K562 (cell line): ENCODE measurements at regions not wholly inside any gene's neighbourhood (a gene's known extent, or its start where the extent isn't known, plus 50 kb on each side); places are given as distances from the start of the nearest gene placed in this dataset.

Source experiments
- ATAC-seq: fragments of 200-7000 bp; cut with Tn5 transposase; 3 replicates; pipeline ENCODE4 v1.9.1; 2020; ENCODE audit warnings: moderate library complexity
- BruUV-seq: library from RNA; stranded (reverse); fragments of 400-500 nt; replicated peaks from 2 replicates; lab custom pipeline; 2021; lab: Mats Ljungman, UMichigan
- CTCF ChIA-PET: fragments of 300-600 bp; formaldehyde crosslinking; extraction: SDS; loops from one replicate; lab custom pipeline; 2021; ENCODE audit warnings: low intra/inter-chr PET ratio; lab: Yijun Ruan, JAX
- POLR2A ChIA-PET: fragments of 300-600, 350-650 bp; sonication (Branson Sonifier 250); formaldehyde crosslinking; extraction: SDS; loops from one replicate; lab custom pipeline; 2021; ENCODE audit warnings: antibody characterized with exemption, inconsistent platforms; lab: Yijun Ruan, JAX
- DNase-seq, 4 experiments: peaks; one replicate each; pipeline versions ENCODE4 v3.0.0 to v3.0.0-alpha.2; 2011 to 2018; ENCODE audit warnings: low spot score in 3 of 4, mixed read lengths in 3 of 4; ENCODE audit errors: extremely low read depth in 1 of 4
- FAIRE-seq: peaks from 2 replicates; lab custom pipeline; 2011; peaks lifted over from hg19 to GRCh38; lab: Jason Lieb, UNC
- H2AFZ ChIP-seq: 2 replicates; pipeline ENCODE4 v1.6.0; 2011; ENCODE audit warnings: low read depth, low read length, control low read depth, inconsistent platforms
- H3K27ac ChIP-seq: fragments of 200-600 bp; 3 replicates; pipeline ENCODE4 v1.8.0; 2011; ENCODE audit warnings: low read depth, mild to moderate bottlenecking, control low read depth, inconsistent platforms, low read length, moderate library complexity, mixed read lengths; ENCODE audit errors: extremely low read depth
- H3K27me3 ChIP-seq, 2 experiments: fragments of 300-600 bp in 1 of 2; 2 replicates in 1 of 2; 3 replicates in 1 of 2; pipeline versions ENCODE4 v1.6.0 to v1.8.0; 2011; ENCODE audit warnings: inconsistent platforms in 2 of 2, low read length in 2 of 2, mild to moderate bottlenecking in 1 of 2, mixed read lengths in 1 of 2, moderate library complexity in 1 of 2; ENCODE audit not compliant: control insufficient read depth in 2 of 2, insufficient read depth in 2 of 2
- H3K36me3 ChIP-seq: fragments of 300-600 bp; 3 replicates; pipeline ENCODE4 v1.8.0; 2011; ENCODE audit warnings: mild to moderate bottlenecking, low read length, inconsistent platforms; ENCODE audit not compliant: control insufficient read depth, insufficient read depth
- H3K4me1 ChIP-seq, 2 experiments: fragments of 200-600 bp in 1 of 2; replicated peaks in 1 of 2; 2 replicates in 1 of 2; 3 replicates in 1 of 2; pipeline versions ENCODE4 v1.5.1 to v1.8.0; 2011; ENCODE audit warnings: inconsistent platforms in 2 of 2, low read length in 2 of 2, mild to moderate bottlenecking in 1 of 2, mixed read lengths in 1 of 2, moderate library complexity in 1 of 2; ENCODE audit not compliant: control insufficient read depth in 2 of 2, insufficient read depth in 2 of 2
- H3K4me2 ChIP-seq: 2 replicates; pipeline ENCODE4 v1.6.1; 2011; ENCODE audit warnings: low read length, control low read depth, inconsistent platforms, mixed read lengths; ENCODE audit not compliant: insufficient read depth
- H3K4me3 ChIP-seq: fragments of 200-600 bp; sonication (generic), shearing (Covaris generic); 2 replicates; pipeline ENCODE4 v1.5.1; 2016; ENCODE audit warnings: control low read depth, inconsistent platforms
- H3K79me2 ChIP-seq: fragments of 200-600 bp; 3 replicates; pipeline ENCODE4 v1.8.0; 2011; ENCODE audit warnings: low read length, inconsistent platforms; ENCODE audit not compliant: control insufficient read depth, insufficient read depth
- H3K9ac ChIP-seq, 2 experiments: 2 replicates each; pipeline versions ENCODE4 v1.6.0 to v1.6.1; 2011; ENCODE audit warnings: low read depth in 2 of 2, low read length in 2 of 2, control low read depth in 1 of 2, inconsistent platforms in 1 of 2, mild to moderate bottlenecking in 1 of 2, mixed read lengths in 1 of 2; ENCODE audit not compliant: insufficient read depth in 1 of 2
- H3K9me1 ChIP-seq: one replicate; pipeline ENCODE4 v1.6.0; 2011; ENCODE audit warnings: inconsistent platforms, mild to moderate bottlenecking, low read length, moderate library complexity; ENCODE audit not compliant: control insufficient read depth, insufficient read depth
- H3K9me3 ChIP-seq: replicated peaks from 2 replicates; pipeline ENCODE4 v1.5.1; 2011; ENCODE audit warnings: low read depth, low read length, inconsistent platforms; ENCODE audit not compliant: control insufficient read depth, insufficient read depth
- H4K20me1 ChIP-seq: replicated peaks from 2 replicates; pipeline ENCODE4 v1.6.1; 2011; ENCODE audit warnings: low read length, inconsistent platforms, mixed read lengths; ENCODE audit not compliant: control insufficient read depth, insufficient read depth
- BCLAF1 ChIP-seq, 2 experiments: fragments of 450-650 bp in 1 of 2; IDR thresholded peaks; 2 replicates each; pipeline ENCODE4 v1.6.1; 2011 to 2017; ENCODE audit warnings: low read depth in 2 of 2, antibody characterized with exemption in 1 of 2, borderline replicate concordance in 1 of 2, low read length in 1 of 2, mild to moderate bottlenecking in 1 of 2, mixed read lengths in 1 of 2; ENCODE audit not compliant: control insufficient read depth in 1 of 2
- CHD4 ChIP-seq: fragments of 200-600 bp; sonication (generic); IDR thresholded peaks from 3 replicates; pipeline ENCODE4 v1.6.1; 2012; ENCODE audit warnings: low read depth, mild to moderate bottlenecking, mixed read lengths, low read length, inconsistent platforms; ENCODE audit not compliant: insufficient read depth, insufficient replicate concordance, poor library complexity, severe bottlenecking
- NR3C1 ChIP-seq: sonication (generic); formaldehyde crosslinking; IDR thresholded peaks from 2 replicates; pipeline ENCODE4 v1.8.1; 2022; ENCODE audit warnings: missing genetic modification reagents
- SMAD3 ChIP-seq: fragments of 450-650 bp; formaldehyde crosslinking; conservative IDR thresholded peaks from 2 replicates; pipeline ENCODE4 v1.4.0; 2020; ENCODE audit warnings: mild to moderate bottlenecking
- SNRNP70 ChIP-seq: fragments of 200-400 bp; formaldehyde crosslinking; optimal IDR thresholded peaks from 2 replicates; pipeline ENCODE3; 2017; ENCODE audit warnings: low read depth, low read length
- TAF1 ChIP-seq: IDR thresholded peaks from 2 replicates; pipeline ENCODE4 v1.6.1; 2011; ENCODE audit warnings: mild to moderate bottlenecking, low read length, moderate library complexity; ENCODE audit not compliant: insufficient read depth, control insufficient read depth, severe bottlenecking; ENCODE audit errors: extremely low read depth
- ZNF134 ChIP-seq: fragments of 250-450 bp; sonication (Bioruptor Pico); conservative IDR thresholded peaks from 2 replicates; pipeline ENCODE4 v1.4.0; 2020
- ZNF165 ChIP-seq: fragments of 250-450 bp; sonication (Bioruptor Pico); IDR thresholded peaks from 2 replicates; pipeline ENCODE4 v1.4.0; 2020; ENCODE audit warnings: borderline replicate concordance
- ZNF282 ChIP-seq: sonication (generic); formaldehyde crosslinking; IDR thresholded peaks from 2 replicates; pipeline ENCODE4 v1.8.1; 2023; ENCODE audit warnings: missing genetic modification reagents
- ZNF507 ChIP-seq: conservative IDR thresholded peaks from 2 replicates; pipeline ENCODE4 v1.6.1; 2017; ENCODE audit warnings: missing genetic modification characterization, missing compliant biosample characterization
- ZNF551 ChIP-seq: fragments of 250-450 bp; sonication (Bioruptor Pico); IDR thresholded peaks from 2 replicates; pipeline ENCODE4 v1.5.0; 2021; ENCODE audit warnings: mild to moderate bottlenecking, moderate library complexity
- WGBS: fragments of 100-300 bp; shearing (Covaris generic); methylation state at CpG from one replicate; pipeline ENCODE4 v1.1.6; 2016; ENCODE audit warnings: low coverage, mixed read lengths; ENCODE audit not compliant: insufficient coverage; ENCODE audit errors: missing lambda C conversion rate; 5-methylcytosine and 5-hydroxymethylcytosine counted together
- in situ Hi-C: fragments of 300-500 bp; cut with MboI; formaldehyde crosslinking; loops from 4 replicates; pipeline ENCODE4 v1.15.0; 2018; ENCODE audit warnings: inconsistent platforms, mixed read lengths
- intact Hi-C: fragments of 100-400 bp; cut with micrococcal nuclease; formaldehyde crosslinking; loops from 2 replicates; pipeline ENCODE4 v1.14.2; 2022

- H4K20me1 ChIP-seq: no peaks in the 10 kb centered on the region
- H3K4me3 ChIP-seq: no peak overlapping the region
- no peak overlapping the region for H3K27ac ChIP-seq
- ChIA-PET POLR2A (interaction anchor here (0.7 kb wide), 1 partner anchor 49 kb away, joined by 3 read pairs; no protein-coding TSS in a partner anchor), CTCF (no interaction called here)
- H3K9me3 ChIP-seq: no peaks in the 10 kb centered on the region
- no peak overlapping the region for H3K4me2 ChIP-seq
- no peaks in the 10 kb centered on the region for H3K9me1 ChIP-seq
- ATAC-seq (no peak), FAIRE-seq (no peak), DNase-seq (no peak)
- WGBS: 0% methylated on average over 4 of the region's 4 CpGs
- intact Hi-C loops (no loop called here), in situ Hi-C loops (no loop called here)
- H3K27me3 ChIP-seq: peaks cover 0 to 21% of the 10 kb centered on the region in 2 experiments; a peak in 1 of 5 replicates
- no TSS peak for BruUV-seq
- no peaks in the 10 kb centered on the region for H3K4me1 ChIP-seq
- H3K36me3 ChIP-seq: no peaks in the 10 kb centered on the region
- no peaks in the 10 kb centered on the region for H3K79me2 ChIP-seq
- no peak overlapping the region for H3K9ac ChIP-seq
- H2AFZ ChIP-seq: no peak overlapping the region
- TF ChIP-seq ZNF165 (CRISPR knock-in tag) (no peak), SMAD3 (CRISPR knock-in tag) (no peak), ZNF282 (CRISPR knock-in tag) (no peak), CHD4 (no peak), TAF1 (no peak), ZNF551 (no peak), NR3C1 (no peak), ZNF507 (tag) (no peak), BCLAF1 (IDR thresholded peaks at IDR 0.05; ENCODE audit: borderline replicate concordance in 1 of 2, control insufficient read depth in 1 of 2, low read depth in 2 of 2, low read length in 1 of 2) (no peak), SNRNP70 (no peak), ZNF134 (no peak)
Observed at GRCh38 chr1:5680600-5680999, 311.6 kb downstream of the NPHP4 start.
